ENCODE measurements at regions not wholly inside any gene's neighbourhood (a gene's known extent, or its start where the extent isn't known, plus 50 kb on each side); places are given as distances from the start of the nearest gene placed in this dataset.

DNA sequence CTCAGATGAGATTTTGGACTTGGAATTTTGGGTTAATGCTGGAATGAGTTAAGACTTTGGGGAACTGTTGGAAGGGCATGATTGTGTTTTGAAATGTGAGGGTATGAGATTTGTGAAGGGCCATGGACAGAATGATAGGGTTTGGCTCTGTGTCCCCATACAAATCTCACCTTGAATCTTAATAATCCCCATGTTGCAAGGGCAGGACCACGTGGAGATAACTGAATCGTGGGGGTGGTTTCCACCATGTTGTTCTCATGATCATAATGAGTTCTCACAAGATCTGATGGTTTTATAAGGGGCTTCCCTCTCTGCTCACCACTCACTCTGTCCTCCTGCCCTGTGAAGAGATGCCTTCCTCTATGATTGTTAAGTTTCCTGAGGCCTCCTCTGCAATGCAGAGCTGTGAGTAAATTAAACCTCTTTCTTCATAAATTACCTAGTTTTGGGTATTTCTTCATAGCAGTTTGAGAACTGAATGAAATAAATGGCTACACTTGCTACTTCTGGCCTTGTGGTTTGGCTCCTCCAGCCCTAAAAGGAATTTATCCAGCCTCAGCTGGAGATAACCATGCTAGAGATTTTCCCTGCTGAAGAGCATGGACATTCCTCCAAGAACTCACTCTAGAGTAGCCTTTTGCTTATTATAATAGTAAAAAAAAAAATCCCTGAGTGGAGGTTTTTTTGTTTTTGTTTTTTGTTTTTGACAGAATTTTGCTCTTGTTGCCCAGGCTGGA lies 144.3 kb upstream of the TFPI start:
- TF ChIP-seq ZNF274 (IDR thresholded peaks at IDR 0.05; ENCODE audit: low read depth, low read length) (no peak), SUZ12 (IDR thresholded peaks at IDR 0.05; ENCODE audit: extremely low read depth, insufficient read depth, insufficient read length) (no peak), YY1 (IDR thresholded peaks at IDR 0.05; ENCODE audit: insufficient read depth, insufficient read length) (no peak)
